ENCODE measurements at regions not wholly inside any gene's neighbourhood (a gene's known extent, or its start where the extent isn't known, plus 50 kb on each side); places are given as distances from the start of the nearest gene placed in this dataset.
A peak's percentile ranks its signal among the peaks of the same experiment; 100 is the strongest.
"Not testable (repeated sequence)": the region's sequence is repeated elsewhere in the genome, so short reads cannot be mapped to it uniquely, and the experiment has no call there.

DNA sequence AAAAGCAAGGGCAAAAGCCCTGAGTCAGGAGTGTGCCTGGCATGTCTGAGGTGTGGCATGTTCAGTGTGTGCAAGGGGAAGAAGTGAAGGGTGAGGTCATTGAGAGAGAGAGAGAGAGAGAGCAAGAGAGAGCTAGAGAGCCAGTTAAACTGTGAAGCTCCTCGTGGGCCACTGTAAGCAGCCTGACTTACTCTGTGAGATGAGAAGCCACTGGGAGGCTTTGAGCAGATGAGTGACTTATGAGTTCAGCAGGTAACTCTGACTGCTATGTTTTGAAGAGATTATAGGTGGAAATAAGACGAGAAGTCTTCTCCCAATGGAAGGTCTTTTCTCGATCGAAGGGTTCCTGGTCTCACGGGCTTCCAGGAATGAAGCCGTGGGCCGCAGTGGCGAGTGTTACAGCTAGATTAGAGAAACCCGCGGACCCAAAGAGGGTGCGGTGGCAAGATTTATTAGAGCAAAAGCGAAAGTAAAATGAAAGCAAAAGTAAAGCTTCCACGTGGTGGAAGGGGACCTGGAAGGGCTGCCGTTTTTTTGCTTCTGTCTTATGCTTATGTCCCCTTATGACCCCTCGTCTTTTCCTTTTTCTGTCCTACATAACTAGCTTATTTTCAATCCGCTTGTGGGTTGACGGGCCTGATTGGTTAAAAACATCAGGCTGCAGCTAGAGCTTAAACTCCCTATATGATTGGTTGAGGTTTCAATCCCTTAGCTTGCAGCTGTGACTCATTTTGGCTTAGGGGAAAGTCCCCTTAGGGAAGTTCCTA is 323.1 kb upstream of the FAM78B start:
- peak; percentile 1 for DNase-seq (ENCODE audit: low read depth)

DNA sequence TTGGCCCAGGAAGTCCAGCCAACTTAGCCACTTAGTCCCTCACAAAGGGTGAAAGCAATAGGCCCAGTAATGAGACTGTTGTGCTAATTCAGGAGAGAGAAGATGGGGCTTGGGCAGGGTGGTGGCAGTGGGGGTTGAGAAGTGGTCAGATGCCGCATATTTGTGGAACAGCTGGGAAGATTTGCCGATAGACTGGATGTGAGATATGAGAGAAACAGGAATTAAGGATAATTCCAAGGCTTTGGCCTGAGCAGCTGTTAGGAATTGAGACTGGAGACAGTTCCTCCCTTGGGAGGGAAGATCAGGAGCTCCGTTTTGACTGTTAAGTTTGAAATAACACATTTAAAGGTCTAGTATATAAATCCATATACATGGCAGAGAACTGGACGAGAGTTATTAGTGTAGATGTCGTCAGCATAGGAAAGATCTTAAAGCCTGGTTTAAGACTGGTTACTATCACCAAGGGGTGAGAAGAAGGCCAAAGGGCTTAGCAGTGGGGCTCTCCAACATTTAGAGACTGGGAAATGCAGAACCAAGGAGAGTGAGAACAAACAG is 323.7 kb upstream of the FAM78B start:
- peak; percentile 40 for DNase-seq (ENCODE audit: low read depth)

DNA sequence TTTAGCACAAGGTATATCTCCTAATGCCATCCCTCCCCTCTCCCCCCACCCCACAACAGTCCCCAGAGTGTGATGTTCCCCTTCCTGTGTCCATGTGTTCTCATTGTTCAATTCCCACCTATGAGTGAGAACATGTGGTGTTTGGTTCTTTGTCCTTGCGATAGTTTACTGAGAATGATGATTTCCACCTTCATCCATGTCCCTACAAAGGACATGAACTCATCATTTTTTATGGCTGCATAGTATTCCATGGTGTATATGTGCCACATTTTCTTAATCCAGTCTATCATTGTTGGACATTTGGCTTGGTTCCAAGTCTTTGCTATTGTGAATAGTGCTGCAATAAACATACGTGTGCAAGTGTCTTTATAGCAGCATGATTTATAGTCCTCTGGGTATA is 327.0 kb upstream of the FAM78B start:
- not testable (repeated sequence) for DNase-seq (ENCODE audit: low read depth)

DNA sequence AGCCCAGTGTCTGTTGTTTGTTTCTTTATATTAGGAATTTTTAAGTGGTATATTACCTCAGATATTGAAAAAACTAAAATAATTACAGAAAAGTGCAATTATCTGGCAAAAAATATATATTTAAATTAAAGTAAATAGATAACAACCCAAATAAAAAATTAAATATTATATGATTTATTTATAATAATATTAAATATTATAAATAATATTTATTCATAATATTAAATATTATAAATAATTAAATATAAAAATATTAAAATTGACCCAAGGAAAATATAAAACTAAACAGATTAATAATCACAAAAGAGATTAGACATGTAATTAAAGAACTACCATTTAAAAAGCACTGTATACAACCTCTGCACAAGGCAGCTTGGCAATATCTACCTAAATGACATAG is 331.9 kb upstream of the POGK start:
- DNase-seq (ENCODE audit: low read depth) = no peak

DNA sequence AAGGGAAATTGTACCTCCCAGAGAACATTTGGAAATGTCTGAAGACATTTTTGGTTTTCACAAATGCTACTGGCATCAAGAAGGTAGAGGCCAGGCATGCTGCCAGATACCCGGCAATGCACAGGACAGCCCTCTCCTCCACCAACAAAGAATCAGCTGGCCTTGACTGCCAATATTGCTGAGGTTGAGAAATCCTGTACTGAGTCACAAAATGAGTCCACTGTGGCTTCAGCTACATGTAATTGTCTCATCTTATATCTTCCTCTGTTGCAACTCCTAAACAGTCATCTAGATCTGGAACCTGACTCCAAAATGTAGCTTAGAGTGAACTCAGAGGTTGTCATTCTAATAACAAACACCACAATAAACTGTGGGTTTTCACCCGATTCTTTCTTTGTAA is 327.5 kb upstream of the POGK start:
- DNase-seq (ENCODE audit: low read depth) = peak; percentile 1

DNA sequence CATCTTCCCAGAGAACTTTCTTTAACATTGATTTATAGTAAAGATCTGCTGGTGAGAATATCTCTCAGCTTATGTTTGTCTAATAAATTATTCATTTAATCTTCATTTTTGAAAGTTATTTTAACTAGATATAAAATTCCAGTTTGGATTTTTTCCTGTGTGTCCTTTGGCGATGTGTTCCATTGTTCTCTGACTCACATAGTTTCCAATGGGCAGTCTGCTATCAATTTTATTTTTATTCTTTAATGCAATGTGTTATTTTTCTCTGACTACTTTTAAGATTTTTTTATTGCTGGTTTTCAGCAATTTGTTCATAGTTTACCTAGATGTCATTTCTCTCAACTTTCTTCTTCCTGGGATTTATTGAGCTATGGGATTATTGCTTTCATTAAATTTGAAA is 325.2 kb upstream of the POGK start:
- no peak for DNase-seq (ENCODE audit: low read depth)

DNA sequence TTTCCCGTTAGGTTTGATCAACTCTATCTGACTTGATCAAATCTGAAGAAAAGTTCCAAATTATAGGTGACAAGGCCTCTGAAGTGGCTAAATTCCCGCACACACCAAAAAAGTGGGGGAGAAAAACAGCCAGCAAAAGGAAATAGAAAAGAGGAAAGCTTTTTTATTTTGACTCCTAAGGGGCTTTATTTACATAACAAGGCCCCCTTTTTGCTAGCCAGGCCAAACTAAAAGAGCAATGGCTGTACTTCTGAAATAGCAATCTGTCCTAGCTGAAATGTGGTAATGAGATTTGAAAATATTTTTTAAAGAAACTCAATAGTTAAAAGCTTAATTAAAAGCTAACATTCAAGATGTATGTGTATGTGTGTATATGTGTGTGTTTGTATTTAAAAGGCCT is 311.5 kb upstream of the POGK start:
- DNase-seq (ENCODE audit: low read depth) = no peak

DNA sequence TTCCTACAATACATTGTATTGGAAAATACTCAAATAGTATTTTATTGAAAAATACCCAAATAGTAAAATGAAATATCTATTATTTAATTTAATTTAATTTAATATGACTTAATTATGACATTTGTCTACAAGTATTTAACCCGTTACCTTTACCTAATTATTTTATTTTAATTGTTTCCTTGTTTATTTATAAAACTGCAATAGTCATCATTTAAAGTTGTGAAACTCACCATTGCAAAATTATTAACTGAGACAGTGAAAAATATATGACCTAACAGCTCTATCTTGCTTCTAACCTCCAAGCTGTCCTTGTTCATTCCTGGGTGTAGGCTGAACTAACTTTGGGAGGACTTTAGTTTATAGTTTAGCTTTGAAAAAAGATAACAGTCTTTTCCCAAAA is 300.6 kb upstream of the POGK start:
- no peak for DNase-seq (ENCODE audit: low read depth)

DNA sequence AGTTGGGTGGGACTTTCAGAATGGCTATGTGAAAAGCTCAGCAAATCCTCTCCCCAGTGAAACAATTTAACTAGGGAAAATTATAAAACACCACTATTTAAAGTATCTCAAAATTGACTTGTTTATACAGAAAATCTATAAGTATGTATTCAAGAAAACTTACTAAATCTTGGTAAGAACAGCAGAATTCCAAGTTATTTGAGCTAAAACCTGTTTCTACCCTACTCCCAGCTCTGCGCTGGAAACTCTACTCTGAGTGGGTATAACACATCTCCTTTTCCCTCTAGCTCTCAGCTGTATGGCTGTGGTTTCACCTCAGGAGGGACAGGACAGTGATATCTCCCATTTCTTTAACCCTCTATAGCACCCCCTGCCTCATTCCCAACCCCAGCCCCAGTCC is 295.2 kb upstream of the POGK start:
- no peak for DNase-seq (ENCODE audit: low read depth)

DNA sequence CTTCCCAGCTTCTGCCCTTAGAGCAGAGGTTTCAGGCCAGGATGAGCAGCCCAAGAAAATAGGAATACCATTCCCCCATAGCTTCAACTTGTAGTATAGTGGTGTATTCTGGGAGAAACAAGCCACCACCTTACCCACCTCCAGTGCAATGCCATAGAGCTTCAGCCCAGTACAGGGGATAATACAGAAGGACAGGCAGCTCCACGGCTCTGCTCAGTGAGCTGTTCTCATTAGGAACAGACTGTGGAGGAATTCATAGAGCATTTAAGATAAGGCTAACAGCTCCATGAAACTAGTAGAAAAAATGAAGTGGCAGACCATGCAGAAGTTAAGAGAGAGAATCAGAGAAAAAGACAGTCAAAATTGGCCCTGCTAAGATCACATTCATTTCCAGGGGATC is 294.7 kb upstream of the POGK start:
- no peak for DNase-seq (ENCODE audit: low read depth)

DNA sequence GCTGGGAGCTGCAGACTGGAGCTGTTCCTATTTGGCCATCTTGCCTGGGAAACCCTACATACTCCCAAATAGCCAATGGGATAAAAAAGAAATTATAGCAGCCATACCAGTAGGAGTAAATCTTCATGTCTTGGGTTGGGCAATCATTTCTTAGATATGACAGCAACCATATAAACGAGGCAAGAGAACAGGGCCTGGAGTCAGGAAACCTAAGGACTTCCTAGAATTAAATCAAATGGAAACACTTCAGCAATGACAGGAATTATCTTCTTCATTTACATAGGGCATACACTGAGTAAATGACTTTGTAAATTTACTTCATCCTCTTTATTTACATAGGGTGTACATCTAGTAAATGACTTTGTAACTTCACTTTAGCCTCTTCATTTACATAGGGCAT is 286.6 kb upstream of the POGK start:
- DNase-seq (ENCODE audit: low read depth) = no peak

DNA sequence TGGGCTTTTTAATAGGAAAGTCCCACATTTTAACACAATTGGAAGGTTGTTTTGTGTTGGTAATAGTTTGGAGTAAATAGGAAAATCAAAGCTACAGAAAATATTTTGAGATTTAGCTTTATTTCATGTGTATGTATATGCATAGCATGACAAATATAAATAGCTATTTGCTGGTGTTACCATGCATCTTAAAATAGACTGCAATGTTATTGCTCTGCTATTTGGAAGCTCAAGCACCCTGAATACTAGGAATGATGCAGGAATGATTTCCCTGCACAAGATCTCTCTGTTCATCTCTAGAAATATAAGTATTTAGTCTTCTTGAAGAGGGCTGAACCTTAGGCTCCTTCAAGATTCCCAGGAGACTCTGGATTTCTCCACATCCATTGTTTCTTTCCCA is 268.3 kb upstream of the POGK start:
- DNase-seq (ENCODE audit: low read depth) = no peak

DNA sequence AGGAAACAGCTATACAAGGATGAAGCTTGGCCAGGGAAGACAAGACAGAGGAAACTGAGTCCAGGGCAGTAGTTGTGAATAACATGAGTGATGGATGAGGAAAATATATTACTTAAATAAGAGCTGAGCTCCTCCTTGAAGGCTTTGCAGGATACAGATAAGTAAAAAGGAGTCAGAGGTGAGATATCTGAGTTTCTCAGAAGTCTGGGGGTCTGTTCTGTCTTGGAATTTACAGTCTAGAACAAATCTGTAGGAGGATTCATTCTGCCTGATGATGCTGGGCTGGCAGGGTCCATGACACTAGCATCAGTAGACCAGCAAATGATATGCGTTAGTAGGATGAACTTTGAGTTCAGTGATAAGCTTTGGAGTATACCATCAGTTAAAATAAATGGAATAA is 266.1 kb upstream of the POGK start:
- no peak for DNase-seq (ENCODE audit: low read depth)

DNA sequence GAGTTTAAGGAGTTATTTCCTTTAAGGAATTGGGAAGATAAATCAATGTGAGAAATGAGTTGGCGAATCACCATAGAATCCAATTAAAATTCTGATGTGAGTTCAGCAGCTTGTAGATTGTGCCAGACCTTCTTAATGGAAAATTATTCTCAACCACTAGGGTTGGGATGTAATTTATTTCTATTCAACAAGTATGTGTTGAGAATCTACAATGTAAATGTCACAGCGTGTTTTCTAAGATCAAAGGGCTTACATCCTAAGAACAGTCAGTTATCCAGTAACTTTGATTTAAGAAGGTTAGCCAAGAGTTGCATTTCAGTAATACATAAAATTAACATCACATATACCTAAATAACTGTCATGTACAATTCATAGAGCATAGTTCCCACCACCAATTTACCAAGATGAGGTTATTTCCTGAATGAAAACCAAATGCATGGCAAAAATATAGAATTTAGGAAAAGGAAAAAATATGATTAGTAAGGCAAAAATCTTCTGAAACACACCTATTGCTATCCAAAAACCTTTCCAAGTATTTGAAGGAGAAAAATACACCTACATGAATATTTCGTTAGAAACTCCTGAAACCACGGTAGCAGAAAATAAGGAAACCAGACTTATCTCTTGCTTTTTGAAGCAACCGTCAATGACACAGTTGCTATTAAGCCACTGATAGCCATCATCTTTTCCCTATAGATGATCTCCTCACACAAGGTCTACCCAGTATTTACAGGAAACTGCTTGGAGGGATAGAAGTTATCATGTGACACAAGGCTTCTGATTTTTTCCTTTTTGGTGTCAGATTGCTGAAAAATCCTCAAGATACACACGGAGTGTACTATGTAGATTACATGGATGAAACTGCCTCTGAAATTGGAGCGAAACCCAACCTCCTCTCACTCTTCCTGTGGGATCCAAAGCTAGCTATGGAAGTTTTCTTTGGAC is 259.4 kb upstream of the POGK start:
- no peak for DNase-seq (ENCODE audit: low read depth)

DNA sequence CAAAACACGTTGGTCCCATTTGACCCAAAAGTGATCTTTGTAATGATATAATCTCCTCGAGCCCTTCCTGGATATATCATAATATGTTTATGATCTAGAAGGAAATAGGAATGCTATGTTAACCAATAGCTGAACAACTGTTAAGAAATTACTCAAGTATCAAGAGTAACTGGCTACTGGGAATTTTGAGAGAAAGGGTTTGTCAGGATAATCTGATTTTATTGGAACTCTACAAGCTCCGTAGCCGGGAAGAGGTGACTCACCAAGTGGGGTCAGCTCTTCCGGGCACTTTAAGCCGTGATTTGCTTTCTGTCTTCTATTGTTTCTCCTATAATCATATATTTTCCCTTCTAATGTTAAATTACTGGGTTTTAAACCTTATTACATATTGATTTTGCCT is 250.5 kb upstream of the POGK start:
- DNase-seq (ENCODE audit: low read depth) = no peak

DNA sequence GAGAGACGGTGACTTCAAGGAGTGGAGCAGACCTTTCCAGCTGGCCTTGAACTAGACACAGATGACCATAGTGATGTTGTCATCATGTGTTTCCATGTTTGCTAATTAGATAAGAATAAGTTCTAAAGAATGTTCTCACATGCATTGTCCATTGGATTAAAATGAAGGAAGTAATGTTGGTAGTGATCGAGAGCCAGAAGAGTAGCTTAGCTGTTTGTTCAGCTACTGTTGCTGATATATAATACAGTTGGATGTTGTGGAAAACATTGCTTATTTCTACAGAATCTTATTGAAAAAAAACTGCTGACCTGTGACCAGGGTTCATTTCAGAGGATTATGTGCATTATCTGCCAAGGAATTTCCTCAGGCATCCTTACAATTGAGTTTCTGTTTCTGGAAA is 249.1 kb upstream of the POGK start:
- no peak for DNase-seq (ENCODE audit: low read depth)

DNA sequence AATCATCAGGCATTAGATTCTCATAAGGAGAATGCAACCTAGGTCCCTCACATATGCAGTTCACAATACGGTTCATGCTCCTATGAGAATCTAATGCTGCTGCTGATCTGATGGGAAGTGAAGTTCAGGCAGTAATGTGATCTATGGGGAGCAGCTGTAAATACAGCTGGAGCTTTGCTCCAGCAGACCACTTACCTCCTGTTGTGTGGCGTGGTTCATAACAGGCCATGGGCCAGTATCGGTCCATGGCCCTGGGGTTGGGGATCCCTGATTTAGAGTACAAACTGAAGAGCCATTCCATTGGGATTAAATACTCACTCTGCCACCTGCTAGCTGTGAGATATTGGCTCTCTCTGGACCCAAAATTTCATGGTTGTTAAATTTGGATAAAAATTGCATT is 244.6 kb upstream of the POGK start:
- no peak for DNase-seq (ENCODE audit: low read depth)

DNA sequence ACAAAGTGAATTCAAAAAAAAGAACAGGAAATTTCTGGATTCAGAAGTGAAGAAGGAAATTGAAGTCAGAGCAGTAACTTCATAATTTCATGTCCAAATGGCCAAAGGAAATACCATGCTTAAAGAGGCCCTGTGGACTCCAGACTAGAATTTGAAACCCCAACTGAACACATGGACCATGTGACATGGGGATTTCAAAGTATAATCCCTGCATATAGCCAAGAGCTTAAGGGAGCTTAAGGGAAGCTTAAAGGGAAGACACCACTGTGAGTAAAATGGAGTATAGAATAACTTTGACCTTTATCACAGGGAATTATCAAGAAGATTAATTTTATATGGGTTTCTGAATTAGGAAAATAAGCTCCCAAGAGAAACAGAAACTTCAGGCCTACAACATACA is 241.8 kb upstream of the POGK start:
- no peak for DNase-seq (ENCODE audit: low read depth)

DNA sequence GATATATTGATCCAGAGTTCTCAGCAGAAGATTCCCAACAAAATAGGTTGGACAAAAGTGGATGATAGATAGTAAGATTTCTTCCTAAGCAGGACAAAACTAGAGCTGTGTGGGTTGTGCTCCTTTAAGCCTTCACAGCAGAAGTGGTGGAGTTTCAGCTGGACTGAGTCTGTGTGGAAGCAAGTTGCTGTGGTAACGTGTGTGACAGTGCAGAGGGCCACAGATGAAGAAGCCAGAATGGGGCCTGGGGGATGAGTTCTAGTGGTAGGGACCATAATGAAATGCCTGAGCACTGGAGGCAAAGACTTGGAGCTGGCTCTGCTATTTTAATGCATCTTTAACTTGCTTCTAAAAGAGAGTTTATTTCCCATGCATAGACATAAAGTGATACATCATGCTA is 238.7 kb upstream of the POGK start:
- DNase-seq (ENCODE audit: low read depth) = no peak

DNA sequence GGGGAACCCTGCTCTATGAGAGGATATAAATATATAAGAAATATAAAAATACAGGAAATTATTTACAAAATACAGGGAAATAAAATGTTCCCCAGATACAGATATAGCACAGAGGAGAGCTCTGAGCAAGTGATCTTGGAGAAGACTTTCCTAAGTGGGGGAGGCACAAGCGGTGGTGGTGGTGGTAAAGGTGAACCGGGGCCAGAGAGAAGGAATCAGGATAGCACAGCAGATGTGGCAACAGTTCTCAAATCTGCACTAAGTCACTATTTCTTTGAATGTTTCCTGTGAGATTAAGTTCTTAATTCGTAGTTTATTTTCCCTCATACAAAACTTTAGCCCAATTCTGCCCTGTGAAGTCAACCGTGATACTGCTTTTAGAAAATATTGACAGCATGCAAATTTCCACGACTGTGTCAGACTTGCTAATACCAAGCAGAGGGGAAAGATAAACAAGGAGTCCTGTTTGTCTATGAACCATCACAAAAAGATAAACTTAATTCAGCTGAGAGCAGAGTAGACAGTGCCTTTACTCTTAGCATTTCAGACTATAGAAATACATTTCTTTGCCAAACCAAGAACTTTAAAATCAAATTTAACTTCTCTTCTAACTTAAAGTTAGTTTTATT is 237.5 kb upstream of the POGK start:
- DNase-seq (ENCODE audit: low read depth) = no peak

DNA sequence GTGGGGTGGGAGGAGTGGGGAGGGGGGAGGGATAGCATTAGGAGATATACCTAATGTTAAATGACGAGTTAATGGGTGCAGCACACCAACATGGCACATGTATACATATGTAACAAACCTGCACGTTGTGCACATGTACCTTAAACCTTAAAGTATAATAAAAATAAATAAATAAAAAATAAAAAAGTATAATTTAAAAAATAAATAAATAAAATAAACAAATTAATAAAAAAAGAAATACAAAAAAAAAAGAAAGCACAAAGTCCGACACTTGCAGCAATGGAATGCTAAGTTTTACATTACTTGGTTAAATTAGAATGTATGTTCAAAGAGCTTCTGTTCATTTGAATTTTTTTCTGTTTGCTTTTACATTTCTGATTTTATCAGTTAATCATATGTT is 236.5 kb upstream of the POGK start:
- not testable (repeated sequence) for DNase-seq (ENCODE audit: low read depth)

DNA sequence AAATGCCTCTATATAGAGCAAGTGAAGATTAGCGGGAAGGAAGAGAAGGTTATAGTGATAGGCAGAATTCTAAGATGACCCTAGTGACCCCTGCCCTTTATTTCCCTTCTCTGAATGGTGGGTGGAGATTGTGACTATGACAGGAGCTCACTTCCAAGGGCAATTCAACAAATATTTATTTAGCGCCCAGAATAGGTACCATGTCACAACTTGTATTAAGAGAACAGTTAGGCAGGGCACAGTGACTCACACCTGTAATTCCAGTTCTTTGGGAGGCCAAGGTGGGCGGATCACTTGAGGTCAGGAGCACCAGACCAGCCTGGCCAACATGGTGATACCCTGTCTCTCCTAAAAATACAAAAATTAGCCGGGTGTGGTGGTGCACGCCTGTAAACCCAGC is 236.0 kb upstream of the POGK start:
- DNase-seq (ENCODE audit: low read depth) = no peak

Measured in LHCN-M2 (cell line).